Trophoblast cell (in vitro differentiated cells and primary cell): ENCODE measurements at regions not wholly inside any gene's neighbourhood (a gene's known extent, or its start where the extent isn't known, plus 50 kb on each side); places are given as distances from the start of the nearest gene placed in this dataset.

ENCODE experiments used
- DNase-seq, 2 donors: peaks; one replicate each; pipeline ENCODE4 v3.0.0-alpha.2; 2016
- H2AFZ ChIP-seq: 2 replicates; pipeline ENCODE4 v1.6.1; 2013; ENCODE audit warnings: low read length, moderate library complexity, mild to moderate bottlenecking; ENCODE audit not compliant: insufficient read depth, poor library complexity
- H2AK5ac ChIP-seq: 2 replicates; pipeline ENCODE4 v1.6.1; 2013; ENCODE audit warnings: mild to moderate bottlenecking, low read length
- H2BK120ac ChIP-seq: 2 replicates; pipeline ENCODE4 v1.6.1; 2013; ENCODE audit warnings: low read length, mild to moderate bottlenecking, moderate library complexity; ENCODE audit not compliant: insufficient read depth, poor library complexity
- H2BK12ac ChIP-seq: 2 replicates; pipeline ENCODE4 v1.6.1; 2013; ENCODE audit warnings: mild to moderate bottlenecking, low read length, moderate library complexity
- H2BK5ac ChIP-seq: 2 replicates; pipeline ENCODE4 v1.6.1; 2013; ENCODE audit warnings: low read length, low read depth, moderate library complexity, mild to moderate bottlenecking; ENCODE audit not compliant: poor library complexity
- H3K14ac ChIP-seq: 2 replicates; pipeline ENCODE4 v1.6.1; 2013; ENCODE audit warnings: mild to moderate bottlenecking, low read length
- H3K18ac ChIP-seq: 2 replicates; pipeline ENCODE4 v1.6.1; 2013; ENCODE audit warnings: mild to moderate bottlenecking, low read length
- H3K23ac ChIP-seq: 2 replicates; pipeline ENCODE4 v1.6.1; 2013; ENCODE audit warnings: low read length
- H3K27ac ChIP-seq: 2 replicates; pipeline ENCODE4 v1.5.1; 2013; ENCODE audit warnings: low read depth, mild to moderate bottlenecking, inconsistent platforms, low read length, moderate library complexity
- H3K27me3 ChIP-seq: 2 replicates; pipeline ENCODE4 v1.6.1; 2013; ENCODE audit warnings: inconsistent platforms, mild to moderate bottlenecking, low read length, moderate library complexity; ENCODE audit not compliant: insufficient read depth
- H3K36me3 ChIP-seq, 2 experiments: 1 replicate in 1 of 2; 2 replicates in 1 of 2; pipeline ENCODE4 v1.6.1; 2013; ENCODE audit warnings: low read length in 2 of 2, mild to moderate bottlenecking in 2 of 2, moderate library complexity in 1 of 2; ENCODE audit not compliant: insufficient read depth in 2 of 2, control insufficient read depth in 1 of 2
- H3K4ac ChIP-seq: 2 replicates; pipeline ENCODE4 v1.6.1; 2013; ENCODE audit warnings: low read depth, mild to moderate bottlenecking, low read length, moderate library complexity
- H3K4me1 ChIP-seq, 2 experiments: 1 replicate in 1 of 2; 2 replicates in 1 of 2; pipeline ENCODE4 v1.6.1; 2013; ENCODE audit warnings: low read length in 2 of 2, mild to moderate bottlenecking in 2 of 2, moderate library complexity in 1 of 2; ENCODE audit not compliant: insufficient read depth in 2 of 2, control insufficient read depth in 1 of 2
- H3K4me2 ChIP-seq: 2 replicates; pipeline ENCODE4 v1.6.1; 2013; ENCODE audit warnings: inconsistent platforms, mild to moderate bottlenecking, low read length, moderate library complexity
- H3K4me3 ChIP-seq: 2 replicates; pipeline ENCODE4 v1.5.1; 2013; ENCODE audit warnings: mild to moderate bottlenecking, low read depth, low read length, inconsistent platforms
- H3K79me1 ChIP-seq: one replicate; pipeline ENCODE4 v1.6.1; 2013; ENCODE audit warnings: low read length
- H3K79me2 ChIP-seq: 2 replicates; pipeline ENCODE4 v1.6.1; 2013; ENCODE audit warnings: low read length, mild to moderate bottlenecking; ENCODE audit not compliant: control insufficient read depth, insufficient read depth, poor library complexity
- H3K9ac ChIP-seq: 2 replicates; pipeline ENCODE4 v1.6.1; 2013; ENCODE audit warnings: mild to moderate bottlenecking, low read length
- H3K9me3 ChIP-seq: 2 replicates; pipeline ENCODE4 v1.6.1; 2013; ENCODE audit warnings: low read depth, mild to moderate bottlenecking, control low read depth, inconsistent platforms, low read length; ENCODE audit not compliant: insufficient read depth
- H4K12ac ChIP-seq: 2 replicates; pipeline ENCODE4 v1.6.1; 2013; ENCODE audit warnings: low read depth, mild to moderate bottlenecking, low read length, moderate library complexity
- H4K8ac ChIP-seq: 2 replicates; pipeline ENCODE4 v1.6.1; 2013; ENCODE audit warnings: low read depth, mild to moderate bottlenecking, low read length, moderate library complexity
- H4K91ac ChIP-seq: one replicate; pipeline ENCODE4 v1.6.1; 2013; ENCODE audit warnings: low read depth, mild to moderate bottlenecking, low read length, moderate library complexity
- WGBS: extraction: QIAGEN DNeasy Blood & Tissue Kit; methylation state at CpG from one replicate; pipeline ENCODE4 v1.1.7; 2013; ENCODE audit warnings: missing lambda C conversion rate; ENCODE audit not compliant: insufficient read length, insufficient coverage; ENCODE audit errors: extremely low coverage; 5-methylcytosine and 5-hydroxymethylcytosine counted together

GRCh38 chr2:59041139-59041538 lies 800.0 kb upstream of the FANCL start:
- Histone ChIP-seq H3K79me1 (no peaks in the 10 kb centered on the region), H2BK5ac (no peak overlapping the region), H3K4ac (no peak overlapping the region), H3K4me1 (no peaks in the 10 kb centered on the region), H2AFZ (no peak overlapping the region), H4K91ac (no peak overlapping the region), H2BK12ac (no peak overlapping the region), H4K8ac (no peak overlapping the region), H3K27ac (no peak overlapping the region), H3K4me3 (no peak overlapping the region), H3K79me2 (no peaks in the 10 kb centered on the region), H3K14ac (no peak overlapping the region), H3K9ac (no peak overlapping the region), H3K23ac (no peak overlapping the region), H2BK120ac (no peak overlapping the region), H3K18ac (no peak overlapping the region), H3K27me3 (no peaks in the 10 kb centered on the region), H3K36me3 (no peaks in the 10 kb centered on the region), H4K12ac (no peak overlapping the region), H3K9me3 (no peaks in the 10 kb centered on the region), H3K4me2 (no peak overlapping the region), H2AK5ac (no peak overlapping the region)
- DNase-seq, result peak in 1 of 2 donors; percentile 44
- no CpG with 5 or more reads among the region's 4 CpGs for WGBS

DNA sequence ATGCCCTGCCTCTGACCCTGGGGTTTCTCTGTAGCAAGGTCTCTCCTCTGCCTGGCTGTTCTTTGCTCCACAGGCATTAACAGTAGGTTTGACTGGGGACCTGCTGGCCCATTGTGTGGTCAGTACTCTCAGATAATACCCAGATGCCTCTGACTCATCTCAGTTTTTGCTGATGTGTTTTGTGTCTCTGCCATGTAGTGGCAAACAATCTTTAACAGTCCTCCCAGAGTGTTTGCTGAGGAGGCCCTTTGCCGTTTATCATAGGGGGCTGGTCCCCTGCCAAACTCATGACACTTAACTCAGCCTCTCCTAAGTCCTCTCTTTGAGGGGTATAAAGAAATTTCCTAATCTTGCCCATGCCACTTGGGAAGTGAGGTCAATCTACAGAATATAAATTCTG lies 793.7 kb upstream of the FANCL start:
- no peak overlapping the region for H3K14ac ChIP-seq
- no peak overlapping the region for H4K91ac ChIP-seq
- H2AK5ac ChIP-seq, result no peak overlapping the region
- H3K4me1 ChIP-seq, result peaks cover 0 to 8% of the 10 kb centered on the region in 2 experiments
- no peak overlapping the region for H2BK12ac ChIP-seq
- no peaks in the 10 kb centered on the region for H3K27me3 ChIP-seq
- no peak overlapping the region for H3K23ac ChIP-seq
- H3K79me2 ChIP-seq, result no peaks in the 10 kb centered on the region
- WGBS, result no CpG with 5 or more reads among the region's 1 CpG
- no peak overlapping the region for H4K12ac ChIP-seq
- H2BK120ac ChIP-seq, result no peak overlapping the region
- no peak overlapping the region for H3K4me3 ChIP-seq
- no peaks in the 10 kb centered on the region for H3K9me3 ChIP-seq
- no peak overlapping the region for H3K18ac ChIP-seq
- H3K79me1 ChIP-seq, result no peaks in the 10 kb centered on the region
- H3K4ac ChIP-seq, result no peak overlapping the region
- no peak overlapping the region for H2BK5ac ChIP-seq
- no peak overlapping the region for H3K27ac ChIP-seq
- DNase-seq, result peak in 1 of 2 donors; percentile 2
- no peak overlapping the region for H2AFZ ChIP-seq
- H3K9ac ChIP-seq, result no peak overlapping the region
- no peak overlapping the region for H4K8ac ChIP-seq
- H3K4me2 ChIP-seq, result no peak overlapping the region
- no peaks in the 10 kb centered on the region for H3K36me3 ChIP-seq

DNA sequence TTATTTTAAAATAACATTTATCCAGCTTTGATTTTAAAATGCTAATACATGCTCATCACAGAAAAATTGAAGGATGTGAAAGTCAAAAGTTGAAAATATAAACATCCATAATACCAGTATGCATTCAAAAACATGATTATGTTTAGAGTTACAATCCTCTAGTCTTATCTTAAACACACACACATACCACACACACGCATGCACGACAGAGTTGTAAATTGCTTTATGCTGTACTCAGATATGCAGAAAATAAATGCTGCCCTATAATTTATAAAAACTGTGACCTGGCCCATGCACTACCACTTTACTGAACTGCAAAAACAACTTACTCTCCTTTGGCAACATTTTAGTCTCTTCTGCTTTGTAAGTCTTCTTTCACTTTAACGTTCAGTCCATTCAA lies 793.0 kb upstream of the FANCL start:
- H2BK5ac ChIP-seq, result no peak overlapping the region
- no peak overlapping the region for H3K4me3 ChIP-seq
- H3K9ac ChIP-seq, result no peak overlapping the region
- no peak for DNase-seq
- no peaks in the 10 kb centered on the region for H3K79me1 ChIP-seq
- no peak overlapping the region for H3K27ac ChIP-seq
- H4K12ac ChIP-seq, result no peak overlapping the region
- peaks cover 0 to 8% of the 10 kb centered on the region in 2 experiments for H3K4me1 ChIP-seq
- no peak overlapping the region for H3K14ac ChIP-seq
- H3K36me3 ChIP-seq, result no peaks in the 10 kb centered on the region
- H3K4me2 ChIP-seq, result no peak overlapping the region
- no peak overlapping the region for H3K4ac ChIP-seq
- no peak overlapping the region for H2AK5ac ChIP-seq
- no peak overlapping the region for H4K91ac ChIP-seq
- no peak overlapping the region for H3K23ac ChIP-seq
- H3K9me3 ChIP-seq, result no peaks in the 10 kb centered on the region
- no peak overlapping the region for H2AFZ ChIP-seq
- H3K79me2 ChIP-seq, result no peaks in the 10 kb centered on the region
- peaks cover 2% of the 10 kb centered on the region for H3K27me3 ChIP-seq
- no peak overlapping the region for H2BK12ac ChIP-seq
- H2BK120ac ChIP-seq, result no peak overlapping the region
- no CpG with 5 or more reads among the region's 3 CpGs for WGBS
- H3K18ac ChIP-seq, result no peak overlapping the region
- no peak overlapping the region for H4K8ac ChIP-seq

GRCh38 chr2:59033661-59034060 lies 792.5 kb upstream of the FANCL start:
- 100% methylated on average over 1 of the region's 1 CpG for WGBS
- Histone ChIP-seq H3K4me3 (no peak overlapping the region), H3K4me2 (no peak overlapping the region), H3K9ac (no peak overlapping the region), H3K14ac (no peak overlapping the region), H3K36me3 (no peaks in the 10 kb centered on the region), H2AK5ac (no peak overlapping the region), H3K23ac (no peak overlapping the region), H4K91ac (no peak overlapping the region), H4K12ac (no peak overlapping the region), H3K4ac (no peak overlapping the region), H3K9me3 (no peaks in the 10 kb centered on the region), H2BK5ac (no peak overlapping the region), H2BK12ac (no peak overlapping the region), H2BK120ac (no peak overlapping the region), H3K27ac (no peak overlapping the region), H3K18ac (no peak overlapping the region), H2AFZ (no peak overlapping the region), H3K4me1 (peaks cover 0 to 8% of the 10 kb centered on the region in 2 experiments), H3K79me2 (no peaks in the 10 kb centered on the region), H3K79me1 (no peaks in the 10 kb centered on the region), H4K8ac (no peak overlapping the region), H3K27me3 (peaks cover 3% of the 10 kb centered on the region)
- no peak for DNase-seq
